ENCODE measurements at regions not wholly inside any gene's neighbourhood (a gene's known extent, or its start where the extent isn't known, plus 50 kb on each side); places are given as distances from the start of the nearest gene placed in this dataset.

- TF ChIP-seq EZH2 (IDR thresholded peaks at IDR 0.05; ENCODE audit: insufficient read depth, poor library complexity, severe bottlenecking) (no peak), EZH2phosphoT487 (IDR thresholded peaks at IDR 0.05; ENCODE audit: insufficient read depth, low read depth) (no peak)
Observed at GRCh38 chr11:50298182-50298988, 265.7 kb downstream of the OR4C45 start.

All from GM23248 (cell line).